KBM-7 (cell line): ENCODE measurements at regions not wholly inside any gene's neighbourhood (a gene's known extent, or its start where the extent isn't known, plus 50 kb on each side); places are given as distances from the start of the nearest gene placed in this dataset.
A peak's percentile ranks its signal among the peaks of the same experiment; 100 is the strongest.

ENCODE experiments used
- DNase-seq: peaks from one replicate; pipeline ENCODE4 v3.0.0-alpha.2; 2015
- in situ Hi-C: fragments of 300-500 bp; cut with MboI; formaldehyde crosslinking; loops from 2 replicates; pipeline ENCODE4 v1.14.3; 2020; ENCODE audit warnings: low sequenced_read_pairs, low pct_unique_long_range_greater_than_20kb, mixed read lengths

- no peak for DNase-seq
- in situ Hi-C loops: no loop called here
These were observed 254.4 kb upstream of the ZMIZ1 start for GRCh38 chr10:78814407-78814806.

GRCh38 chr10:78815702-78816334 lies 252.9 kb upstream of the ZMIZ1 start:
- in situ Hi-C loops: no loop called here
- DNase-seq: no peak

GRCh38 chr10:78817361-78817760 lies 251.4 kb upstream of the ZMIZ1 start:
- DNase-seq: peak; percentile 20

GRCh38 chr10:78817804-78818203 lies 251.0 kb upstream of the ZMIZ1 start:
- in situ Hi-C loops: no loop called here
- DNase-seq: no peak

More at GRCh38 chr10:78817361-78817760, 251.4 kb upstream of the ZMIZ1 start:
- in situ Hi-C loops: no loop called here

- no peak for DNase-seq
- in situ Hi-C loops: no loop called here
These were observed 249.3 kb upstream of the ZMIZ1 start for GRCh38 chr10:78819361-78820006.

- in situ Hi-C loops: no loop called here
- no peak for DNase-seq
These were observed 248.8 kb upstream of the ZMIZ1 start for GRCh38 chr10:78820007-78820362.

GRCh38 chr10:78821052-78821451 lies 247.7 kb upstream of the ZMIZ1 start:
- in situ Hi-C loops: no loop called here

GRCh38 chr10:78828647-78829539 lies 239.9 kb upstream of the ZMIZ1 start:
- DNase-seq: no peak
- in situ Hi-C loops: no loop called here

More at GRCh38 chr10:78821052-78821451, 247.7 kb upstream of the ZMIZ1 start:
- DNase-seq: no peak

GRCh38 chr10:78829565-78829964 lies 239.2 kb upstream of the ZMIZ1 start:
- in situ Hi-C loops: no loop called here

GRCh38 chr10:78830062-78830975 lies 238.4 kb upstream of the ZMIZ1 start:
- DNase-seq: no peak
- in situ Hi-C loops: no loop called here

More at GRCh38 chr10:78829565-78829964, 239.2 kb upstream of the ZMIZ1 start:
- no peak for DNase-seq

GRCh38 chr10:78830976-78831375 lies 237.8 kb upstream of the ZMIZ1 start:
- in situ Hi-C loops: no loop called here
- DNase-seq: no peak

GRCh38 chr10:78831461-78831860 lies 237.3 kb upstream of the ZMIZ1 start:
- in situ Hi-C loops: no loop called here
- DNase-seq: no peak

- no peak for DNase-seq
- in situ Hi-C loops: no loop called here
These were observed 236.5 kb upstream of the ZMIZ1 start for GRCh38 chr10:78832281-78832680.

GRCh38 chr10:78838141-78838657 lies 230.6 kb upstream of the ZMIZ1 start:
- in situ Hi-C loops: no loop called here
- no peak for DNase-seq

GRCh38 chr10:78843495-78843894 lies 225.3 kb upstream of the ZMIZ1 start:
- in situ Hi-C loops: no loop called here
- no peak for DNase-seq

- in situ Hi-C loops: no loop called here
- DNase-seq: no peak
These were observed 223.7 kb upstream of the ZMIZ1 start for GRCh38 chr10:78844960-78845607.

- in situ Hi-C loops: no loop called here
- DNase-seq: no peak
These were observed 222.7 kb upstream of the ZMIZ1 start for GRCh38 chr10:78846071-78846470.

GRCh38 chr10:78846760-78847159 lies 222.0 kb upstream of the ZMIZ1 start:
- no peak for DNase-seq
- in situ Hi-C loops: no loop called here
